ENCODE measurements at regions not wholly inside any gene's neighbourhood (a gene's known extent, or its start where the extent isn't known, plus 50 kb on each side); places are given as distances from the start of the nearest gene placed in this dataset.
"Not testable (repeated sequence)": the region's sequence is repeated elsewhere in the genome, so short reads cannot be mapped to it uniquely, and the experiment has no call there.

GRCh38 chr13:86355301-86355700, 556.1 kb upstream of the SLITRK6 start:
- Histone ChIP-seq H3K9me3 (replicated peaks; ENCODE audit: control insufficient read depth, low read depth, low read length) (no peaks in the 10 kb centered on the region), H3K27me3 (ENCODE audit: control insufficient read depth, insufficient read depth, low read length) (no peaks in the 10 kb centered on the region), H3K27ac (ENCODE audit: low read length) (no peak overlapping the region), H3K4me3 (ENCODE audit: low read length) (no peak overlapping the region), H3K36me3 (ENCODE audit: control insufficient read depth, insufficient read depth, low read length) (no peaks in the 10 kb centered on the region), H3K4me1 (ENCODE audit: control insufficient read depth, insufficient read depth, low read length) (no peaks in the 10 kb centered on the region)
- no peak for DNase-seq
- no CpG with 5 or more reads among the region's 2 CpGs for WGBS (ENCODE audit: insufficient coverage)

- Histone ChIP-seq H3K27ac (ENCODE audit: low read length) (no peak overlapping the region), H3K4me1 (ENCODE audit: control insufficient read depth, insufficient read depth, low read length) (no peaks in the 10 kb centered on the region), H3K36me3 (ENCODE audit: control insufficient read depth, insufficient read depth, low read length) (no peaks in the 10 kb centered on the region), H3K27me3 (ENCODE audit: control insufficient read depth, insufficient read depth, low read length) (no peaks in the 10 kb centered on the region), H3K4me3 (ENCODE audit: low read length) (no peak overlapping the region), H3K9me3 (replicated peaks; ENCODE audit: control insufficient read depth, low read depth, low read length) (no peaks in the 10 kb centered on the region)
- no CpG with 5 or more reads among the region's 1 CpG for WGBS (ENCODE audit: insufficient coverage)
- no peak for DNase-seq
Observed at GRCh38 chr13:86357106-86357505, 557.9 kb upstream of the SLITRK6 start.

DNA sequence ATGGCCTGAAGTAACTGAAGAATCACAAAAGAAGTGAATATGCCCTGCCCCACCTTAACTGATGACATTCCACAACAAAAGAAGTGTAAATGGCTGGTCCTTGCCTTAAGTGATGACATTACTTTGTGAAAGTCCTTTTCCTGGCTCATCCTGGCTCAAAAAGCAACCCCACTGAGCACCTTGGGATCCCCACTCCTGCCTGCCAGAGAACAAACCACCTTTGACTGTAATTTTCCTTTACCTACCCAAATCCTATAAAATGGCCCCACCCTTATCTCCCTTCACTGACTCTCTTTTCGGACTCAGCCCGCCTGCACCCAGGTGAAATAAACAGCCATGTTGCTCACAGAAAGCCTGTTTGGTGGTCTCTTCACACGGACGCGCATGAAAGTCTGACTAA, 564.5 kb upstream of the SLITRK6 start:
- not testable (repeated sequence) for H3K9me3 ChIP-seq (replicated peaks; ENCODE audit: control insufficient read depth, low read depth, low read length); H3K27me3 ChIP-seq (ENCODE audit: control insufficient read depth, insufficient read depth, low read length); H3K36me3 ChIP-seq (ENCODE audit: control insufficient read depth, insufficient read depth, low read length); H3K4me1 ChIP-seq (ENCODE audit: control insufficient read depth, insufficient read depth, low read length); H3K27ac ChIP-seq (ENCODE audit: low read length); H3K4me3 ChIP-seq (ENCODE audit: low read length); DNase-seq
- no CpG with 5 or more reads among the region's 5 CpGs for WGBS (ENCODE audit: insufficient coverage)

- 86% methylated on average over 3 of the region's 12 CpGs for WGBS (ENCODE audit: insufficient coverage)
- Histone ChIP-seq H3K27me3 (ENCODE audit: control insufficient read depth, insufficient read depth, low read length) (no peaks in the 10 kb centered on the region), H3K4me3 (ENCODE audit: low read length) (no peak overlapping the region), H3K36me3 (ENCODE audit: control insufficient read depth, insufficient read depth, low read length) (no peaks in the 10 kb centered on the region), H3K9me3 (replicated peaks; ENCODE audit: control insufficient read depth, low read depth, low read length) (peaks cover 3% of the 10 kb centered on the region), H3K27ac (ENCODE audit: low read length) (no peak overlapping the region), H3K4me1 (ENCODE audit: control insufficient read depth, insufficient read depth, low read length) (no peaks in the 10 kb centered on the region)
- no peak for DNase-seq
Observed at GRCh38 chr13:86368924-86369323, 569.7 kb upstream of the SLITRK6 start.

DNA sequence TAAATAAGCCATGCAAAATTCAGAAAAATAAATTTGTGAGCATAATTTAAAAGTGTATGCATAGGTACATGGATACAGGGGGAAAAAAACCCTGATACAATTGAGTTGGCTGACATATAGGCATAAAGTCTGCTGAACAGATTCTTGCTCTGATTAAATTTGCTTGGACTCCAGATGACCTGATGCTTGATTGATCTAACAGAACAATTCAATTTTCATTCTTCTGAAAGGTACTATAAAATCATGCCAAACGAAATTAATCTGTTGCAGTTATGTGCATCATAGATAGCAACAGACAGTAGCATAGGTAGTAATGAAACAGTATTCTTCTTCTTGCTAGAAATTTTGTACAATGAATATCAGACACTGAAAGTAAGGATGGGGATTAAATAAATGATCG, 578.2 kb upstream of the SLITRK6 start:
- Histone ChIP-seq H3K4me1 (ENCODE audit: control insufficient read depth, insufficient read depth, low read length) (no peaks in the 10 kb centered on the region), H3K9me3 (replicated peaks; ENCODE audit: control insufficient read depth, low read depth, low read length) (no peaks in the 10 kb centered on the region), H3K27ac (ENCODE audit: low read length) (no peak overlapping the region), H3K4me3 (ENCODE audit: low read length) (no peak overlapping the region), H3K27me3 (ENCODE audit: control insufficient read depth, insufficient read depth, low read length) (no peaks in the 10 kb centered on the region), H3K36me3 (ENCODE audit: control insufficient read depth, insufficient read depth, low read length) (no peaks in the 10 kb centered on the region)
- DNase-seq, result peak; percentile 15
- no CpG with 5 or more reads among the region's 2 CpGs for WGBS (ENCODE audit: insufficient coverage)

- no peak overlapping the region for H3K27ac ChIP-seq (ENCODE audit: low read length)
- WGBS (ENCODE audit: insufficient coverage), result no CpG with 5 or more reads among the region's 2 CpGs
- H3K4me1 ChIP-seq (ENCODE audit: control insufficient read depth, insufficient read depth, low read length), result no peaks in the 10 kb centered on the region
- no peaks in the 10 kb centered on the region for H3K27me3 ChIP-seq (ENCODE audit: control insufficient read depth, insufficient read depth, low read length)
- H3K36me3 ChIP-seq (ENCODE audit: control insufficient read depth, insufficient read depth, low read length), result no peaks in the 10 kb centered on the region
- H3K9me3 ChIP-seq (replicated peaks; ENCODE audit: control insufficient read depth, low read depth, low read length), result no peaks in the 10 kb centered on the region
- H3K4me3 ChIP-seq (ENCODE audit: low read length), result no peak overlapping the region
- no peak for DNase-seq
Observed at GRCh38 chr13:86378628-86379027, 579.4 kb upstream of the SLITRK6 start.

DNA sequence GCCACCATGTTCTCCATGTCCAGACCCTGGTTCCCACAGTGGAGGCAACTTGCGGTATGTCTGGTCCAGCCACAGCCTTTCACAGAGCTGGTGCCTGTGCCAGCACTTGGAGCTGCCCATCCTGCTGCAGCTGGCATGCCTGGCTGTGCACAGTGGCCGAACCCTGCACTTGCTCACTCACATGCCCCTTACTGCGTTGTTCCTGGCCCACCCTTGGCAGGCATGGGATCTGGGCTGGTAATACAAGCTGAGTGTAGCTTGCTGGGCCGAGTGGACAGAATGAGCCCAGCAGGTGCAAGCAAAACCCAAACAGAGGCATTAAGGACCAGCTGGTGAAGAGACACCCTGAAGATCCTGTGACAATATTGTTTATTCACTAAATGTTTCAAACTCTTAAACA, 583.9 kb upstream of the SLITRK6 start:
- Histone ChIP-seq H3K4me3 (ENCODE audit: low read length) (no peak overlapping the region), H3K36me3 (ENCODE audit: control insufficient read depth, insufficient read depth, low read length) (no peaks in the 10 kb centered on the region), H3K9me3 (replicated peaks; ENCODE audit: control insufficient read depth, low read depth, low read length) (no peaks in the 10 kb centered on the region), H3K27me3 (ENCODE audit: control insufficient read depth, insufficient read depth, low read length) (no peaks in the 10 kb centered on the region), H3K4me1 (ENCODE audit: control insufficient read depth, insufficient read depth, low read length) (no peaks in the 10 kb centered on the region), H3K27ac (ENCODE audit: low read length) (no peak overlapping the region)
- 80% methylated on average over 2 of the region's 4 CpGs for WGBS (ENCODE audit: insufficient coverage)
- DNase-seq, result no peak

DNA sequence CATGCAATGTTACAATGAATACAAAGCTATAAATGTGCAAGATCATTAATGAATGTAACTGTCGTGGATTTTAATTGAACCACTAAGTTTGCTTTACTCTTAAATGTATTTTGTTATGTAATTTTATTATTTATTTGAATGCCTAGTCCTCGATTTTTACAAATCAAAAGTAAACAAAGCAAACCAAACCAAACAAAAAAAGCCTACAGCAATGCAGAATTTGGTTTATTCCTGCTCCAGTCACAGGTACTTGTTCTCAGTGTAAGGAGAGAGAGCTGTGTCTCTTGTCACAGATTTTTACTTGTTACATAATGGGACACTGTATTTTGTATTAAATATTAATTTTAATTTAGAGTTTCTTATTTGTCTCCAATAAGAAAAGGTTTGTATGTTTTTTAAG, 584.3 kb upstream of the SLITRK6 start:
- WGBS (ENCODE audit: insufficient coverage), result no CpG with 5 or more reads among the region's 2 CpGs
- Histone ChIP-seq H3K9me3 (replicated peaks; ENCODE audit: control insufficient read depth, low read depth, low read length) (no peaks in the 10 kb centered on the region), H3K4me3 (ENCODE audit: low read length) (no peak overlapping the region), H3K4me1 (ENCODE audit: control insufficient read depth, insufficient read depth, low read length) (no peaks in the 10 kb centered on the region), H3K36me3 (ENCODE audit: control insufficient read depth, insufficient read depth, low read length) (no peaks in the 10 kb centered on the region), H3K27ac (ENCODE audit: low read length) (no peak overlapping the region), H3K27me3 (ENCODE audit: control insufficient read depth, insufficient read depth, low read length) (no peaks in the 10 kb centered on the region)
- no peak for DNase-seq

DNA sequence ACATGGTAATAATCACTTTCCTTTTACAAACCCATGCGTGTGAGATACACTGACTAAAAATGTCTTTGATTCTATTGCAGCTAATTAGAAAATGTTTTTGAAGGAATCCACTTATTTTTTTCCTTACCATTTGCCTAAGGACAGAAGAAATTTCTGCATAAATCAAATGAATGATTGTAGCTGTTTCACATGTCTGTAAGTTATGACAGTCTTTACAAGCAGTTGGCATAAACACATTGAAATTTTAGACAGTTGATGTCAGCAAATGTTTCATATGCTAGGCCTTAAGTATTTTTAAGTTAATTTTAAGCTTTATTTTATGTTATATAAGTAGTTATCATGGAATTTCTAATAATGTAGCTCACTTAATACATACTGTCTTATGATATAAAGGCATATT, 598.4 kb upstream of the SLITRK6 start:
- no CpG with 5 or more reads among the region's 1 CpG for WGBS (ENCODE audit: insufficient coverage)
- no peak for DNase-seq
- H3K9me3 ChIP-seq (replicated peaks; ENCODE audit: control insufficient read depth, low read depth, low read length), result no peaks in the 10 kb centered on the region
- no peaks in the 10 kb centered on the region for H3K4me1 ChIP-seq (ENCODE audit: control insufficient read depth, insufficient read depth, low read length)
- no peaks in the 10 kb centered on the region for H3K27me3 ChIP-seq (ENCODE audit: control insufficient read depth, insufficient read depth, low read length)
- H3K36me3 ChIP-seq (ENCODE audit: control insufficient read depth, insufficient read depth, low read length), result no peaks in the 10 kb centered on the region
- no peak overlapping the region for H3K27ac ChIP-seq (ENCODE audit: low read length)
- H3K4me3 ChIP-seq (ENCODE audit: low read length), result no peak overlapping the region

GRCh38 chr13:86399572-86399971, 600.4 kb upstream of the SLITRK6 start:
- no peaks in the 10 kb centered on the region for H3K36me3 ChIP-seq (ENCODE audit: control insufficient read depth, insufficient read depth, low read length)
- no peak for DNase-seq
- H3K9me3 ChIP-seq (replicated peaks; ENCODE audit: control insufficient read depth, low read depth, low read length), result no peaks in the 10 kb centered on the region
- H3K4me1 ChIP-seq (ENCODE audit: control insufficient read depth, insufficient read depth, low read length), result no peaks in the 10 kb centered on the region
- no peaks in the 10 kb centered on the region for H3K27me3 ChIP-seq (ENCODE audit: control insufficient read depth, insufficient read depth, low read length)
- no peak overlapping the region for H3K4me3 ChIP-seq (ENCODE audit: low read length)
- no peak overlapping the region for H3K27ac ChIP-seq (ENCODE audit: low read length)

DNA sequence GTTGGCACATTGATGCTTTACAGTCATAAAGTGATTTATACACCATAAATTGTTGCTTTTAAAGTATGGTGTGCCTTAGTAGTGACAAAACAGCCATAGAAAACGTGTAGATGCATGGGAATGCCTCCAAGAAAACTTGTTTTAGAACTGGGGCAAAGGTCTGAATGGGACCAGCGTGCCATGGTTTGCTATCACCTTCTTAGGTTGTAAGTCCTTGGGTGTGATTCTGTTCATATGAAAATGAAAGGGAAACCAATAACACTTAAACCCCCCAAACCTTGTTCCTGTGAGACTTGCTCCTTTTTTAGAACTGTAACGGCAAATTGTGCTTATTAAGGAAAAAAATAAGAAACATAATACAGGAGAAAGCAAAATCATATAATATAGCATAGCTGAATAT, 603.3 kb upstream of the SLITRK6 start:
- no peaks in the 10 kb centered on the region for H3K27me3 ChIP-seq (ENCODE audit: control insufficient read depth, insufficient read depth, low read length)
- H3K4me3 ChIP-seq (ENCODE audit: low read length), result no peak overlapping the region
- H3K4me1 ChIP-seq (ENCODE audit: control insufficient read depth, insufficient read depth, low read length), result no peaks in the 10 kb centered on the region
- WGBS (ENCODE audit: insufficient coverage), result no CpG with 5 or more reads among the region's 3 CpGs
- H3K9me3 ChIP-seq (replicated peaks; ENCODE audit: control insufficient read depth, low read depth, low read length), result no peaks in the 10 kb centered on the region
- no peaks in the 10 kb centered on the region for H3K36me3 ChIP-seq (ENCODE audit: control insufficient read depth, insufficient read depth, low read length)
- no peak for DNase-seq
- no peak overlapping the region for H3K27ac ChIP-seq (ENCODE audit: low read length)
